ENCODE measurements at regions not wholly inside any gene's neighbourhood (a gene's known extent, or its start where the extent isn't known, plus 50 kb on each side); places are given as distances from the start of the nearest gene placed in this dataset.

DNA sequence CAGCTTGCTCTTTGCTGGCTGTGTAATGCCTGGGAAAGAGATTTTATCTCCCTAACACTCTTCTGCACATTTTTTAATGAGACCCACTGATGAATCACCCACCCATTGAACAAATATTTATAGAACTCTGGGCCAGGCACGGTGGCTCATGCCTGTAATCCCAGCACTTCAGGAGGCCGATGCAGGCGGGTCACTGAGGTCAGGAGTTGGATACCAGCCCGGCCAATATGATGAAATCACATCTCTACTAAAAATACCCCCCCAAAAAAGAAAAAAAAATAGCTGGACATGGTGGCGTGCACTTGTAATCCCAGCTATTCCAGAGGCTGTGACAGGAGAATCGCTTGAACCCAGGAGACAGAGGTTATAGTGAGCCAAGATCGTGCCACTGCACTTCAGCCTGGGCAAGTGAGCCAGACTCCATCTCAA lies 82.1 kb upstream of the SIRPA start:
- TF ChIP-seq EP300 (IDR thresholded peaks at IDR 0.05; ENCODE audit: borderline replicate concordance in 1 of 2, control insufficient read depth in 1 of 2, low read depth in 2 of 2, low read length in 2 of 2) (no peak), POLR2AphosphoS5 (IDR thresholded peaks at IDR 0.05; ENCODE audit: low read length) (no peak), RBBP5 (conservative IDR thresholded peaks at IDR 0.05) (no peak), SMC3 (IDR thresholded peaks at IDR 0.05; ENCODE audit: borderline replicate concordance, low read length) (no peak)
- TF ChIP-seq, protein P1, sequence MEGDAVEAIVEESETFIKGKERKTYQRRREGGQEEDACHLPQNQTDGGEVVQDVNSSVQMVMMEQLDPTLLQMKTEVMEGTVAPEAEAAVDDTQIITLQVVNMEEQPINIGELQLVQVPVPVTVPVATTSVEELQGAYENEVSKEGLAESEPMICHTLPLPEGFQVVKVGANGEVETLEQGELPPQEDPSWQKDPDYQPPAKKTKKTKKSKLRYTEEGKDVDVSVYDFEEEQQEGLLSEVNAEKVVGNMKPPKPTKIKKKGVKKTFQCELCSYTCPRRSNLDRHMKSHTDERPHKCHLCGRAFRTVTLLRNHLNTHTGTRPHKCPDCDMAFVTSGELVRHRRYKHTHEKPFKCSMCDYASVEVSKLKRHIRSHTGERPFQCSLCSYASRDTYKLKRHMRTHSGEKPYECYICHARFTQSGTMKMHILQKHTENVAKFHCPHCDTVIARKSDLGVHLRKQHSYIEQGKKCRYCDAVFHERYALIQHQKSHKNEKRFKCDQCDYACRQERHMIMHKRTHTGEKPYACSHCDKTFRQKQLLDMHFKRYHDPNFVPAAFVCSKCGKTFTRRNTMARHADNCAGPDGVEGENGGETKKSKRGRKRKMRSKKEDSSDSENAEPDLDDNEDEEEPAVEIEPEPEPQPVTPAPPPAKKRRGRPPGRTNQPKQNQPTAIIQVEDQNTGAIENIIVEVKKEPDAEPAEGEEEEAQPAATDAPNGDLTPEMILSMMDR (IDR thresholded peaks at IDR 0.05 in 2 of 3, conservative IDR thresholded peaks at IDR 0.05 in 1 of 3; ENCODE audit: control insufficient read depth in 2 of 3, extremely low read depth in 1 of 3, insufficient read depth in 1 of 3, low read depth in 3 of 3, low read length in 3 of 3): no peak
- TF ChIP-seq, protein P2, sequence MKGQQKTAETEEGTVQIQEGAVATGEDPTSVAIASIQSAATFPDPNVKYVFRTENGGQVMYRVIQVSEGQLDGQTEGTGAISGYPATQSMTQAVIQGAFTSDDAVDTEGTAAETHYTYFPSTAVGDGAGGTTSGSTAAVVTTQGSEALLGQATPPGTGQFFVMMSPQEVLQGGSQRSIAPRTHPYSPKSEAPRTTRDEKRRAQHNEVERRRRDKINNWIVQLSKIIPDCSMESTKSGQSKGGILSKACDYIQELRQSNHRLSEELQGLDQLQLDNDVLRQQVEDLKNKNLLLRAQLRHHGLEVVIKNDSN (IDR thresholded peaks at IDR 0.05; ENCODE audit: borderline replicate concordance, extremely low read length, insufficient read depth, low read depth, low read length): no peak
- TF ChIP-seq, protein P3, sequence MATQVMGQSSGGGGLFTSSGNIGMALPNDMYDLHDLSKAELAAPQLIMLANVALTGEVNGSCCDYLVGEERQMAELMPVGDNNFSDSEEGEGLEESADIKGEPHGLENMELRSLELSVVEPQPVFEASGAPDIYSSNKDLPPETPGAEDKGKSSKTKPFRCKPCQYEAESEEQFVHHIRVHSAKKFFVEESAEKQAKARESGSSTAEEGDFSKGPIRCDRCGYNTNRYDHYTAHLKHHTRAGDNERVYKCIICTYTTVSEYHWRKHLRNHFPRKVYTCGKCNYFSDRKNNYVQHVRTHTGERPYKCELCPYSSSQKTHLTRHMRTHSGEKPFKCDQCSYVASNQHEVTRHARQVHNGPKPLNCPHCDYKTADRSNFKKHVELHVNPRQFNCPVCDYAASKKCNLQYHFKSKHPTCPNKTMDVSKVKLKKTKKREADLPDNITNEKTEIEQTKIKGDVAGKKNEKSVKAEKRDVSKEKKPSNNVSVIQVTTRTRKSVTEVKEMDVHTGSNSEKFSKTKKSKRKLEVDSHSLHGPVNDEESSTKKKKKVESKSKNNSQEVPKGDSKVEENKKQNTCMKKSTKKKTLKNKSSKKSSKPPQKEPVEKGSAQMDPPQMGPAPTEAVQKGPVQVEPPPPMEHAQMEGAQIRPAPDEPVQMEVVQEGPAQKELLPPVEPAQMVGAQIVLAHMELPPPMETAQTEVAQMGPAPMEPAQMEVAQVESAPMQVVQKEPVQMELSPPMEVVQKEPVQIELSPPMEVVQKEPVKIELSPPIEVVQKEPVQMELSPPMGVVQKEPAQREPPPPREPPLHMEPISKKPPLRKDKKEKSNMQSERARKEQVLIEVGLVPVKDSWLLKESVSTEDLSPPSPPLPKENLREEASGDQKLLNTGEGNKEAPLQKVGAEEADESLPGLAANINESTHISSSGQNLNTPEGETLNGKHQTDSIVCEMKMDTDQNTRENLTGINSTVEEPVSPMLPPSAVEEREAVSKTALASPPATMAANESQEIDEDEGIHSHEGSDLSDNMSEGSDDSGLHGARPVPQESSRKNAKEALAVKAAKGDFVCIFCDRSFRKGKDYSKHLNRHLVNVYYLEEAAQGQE (IDR thresholded peaks at IDR 0.05; ENCODE audit: low read depth, low read length): no peak

Data from GM12878 (cell line).